K562 (cell line): ENCODE measurements at regions not wholly inside any gene's neighbourhood (a gene's known extent, or its start where the extent isn't known, plus 50 kb on each side); places are given as distances from the start of the nearest gene placed in this dataset.

ENCODE experiments used
- ZNF318 ChIP-seq, 2 experiments: fragments of 450-650 bp; IDR thresholded peaks; 2 replicates each; pipeline ENCODE4 v1.6.1; 2016; ENCODE audit warnings: mild to moderate bottlenecking in 2 of 2, borderline replicate concordance in 1 of 2, low read depth in 1 of 2, moderate library complexity in 1 of 2

GRCh38 chr10:65032867-65033769, 1511.9 kb downstream of the REEP3 start (continued):
- TF ChIP-seq ZNF318 (IDR thresholded peaks at IDR 0.05; ENCODE audit: borderline replicate concordance in 1 of 2, low read depth in 1 of 2), result no peak
- TF ChIP-seq, all 486 proteins: peak for 0
